ENCODE measurements at regions not wholly inside any gene's neighbourhood (a gene's known extent, or its start where the extent isn't known, plus 50 kb on each side); places are given as distances from the start of the nearest gene placed in this dataset.

- no TSS peak for BruUV-seq (replicated peaks)
- H3K9me3 ChIP-seq (replicated peaks; ENCODE audit: control insufficient read depth, insufficient read depth, low read length): no peaks in the 10 kb centered on the region
- ChIA-PET SMC1A (ENCODE audit: uncharacterized antibody, unreplicated experiment) (interaction anchor here (0.5 to 0.8 kb wide), 2 partner anchors 263 to 310 kb away, joined by 3 to 4 read pairs; no protein-coding TSS in a partner anchor), POLR2A (no interaction called here), CTCF (no interaction called here), RAD21 (ENCODE audit: unreplicated experiment) (no interaction called here)
- H3K79me2 ChIP-seq (ENCODE audit: control insufficient read depth, insufficient read depth, low read length): no peaks in the 10 kb centered on the region
- H3K27ac ChIP-seq (ENCODE audit: control insufficient read depth, insufficient read depth): no peak overlapping the region
- H2AFZ ChIP-seq (ENCODE audit: control insufficient read depth, low read depth, low read length): no peak overlapping the region
- ATAC-seq: no peak
- H3K4me3 ChIP-seq: no peak overlapping the region
- H3K36me3 ChIP-seq (ENCODE audit: control insufficient read depth in 2 of 2, insufficient read depth in 2 of 2, low read length in 1 of 2): no peaks in the 10 kb centered on the region
- no peaks in the 10 kb centered on the region for H3K4me1 ChIP-seq (ENCODE audit: control insufficient read depth, insufficient read depth, low read length)
- H4K20me1 ChIP-seq (ENCODE audit: control insufficient read depth, insufficient read depth): no peaks in the 10 kb centered on the region
- TF ChIP-seq SREBF1 (IDR thresholded peaks at IDR 0.05; ENCODE audit: low read length) (no peak), MYC (IDR thresholded peaks at IDR 0.05; ENCODE audit: insufficient read depth, insufficient read length, insufficient replicate concordance, low read length, severe bottlenecking) (no peak), ETV6 (conservative IDR thresholded peaks at IDR 0.05 in 1 of 2, IDR thresholded peaks at IDR 0.05 in 1 of 2; ENCODE audit: borderline replicate concordance in 1 of 2, low read depth in 1 of 2) (no peak), IRF4 (IDR thresholded peaks at IDR 0.05; ENCODE audit: low read depth, low read length) (no peak), BACH1 (IDR thresholded peaks at IDR 0.05; ENCODE audit: borderline replicate concordance) (no peak), NFXL1 (IDR thresholded peaks at IDR 0.05; ENCODE audit: borderline replicate concordance) (no peak), EP300 (IDR thresholded peaks at IDR 0.05; ENCODE audit: borderline replicate concordance in 1 of 2, control insufficient read depth in 1 of 2, low read depth in 2 of 2, low read length in 2 of 2) (no peak), ATF2 (IDR thresholded peaks at IDR 0.05; ENCODE audit: low read length) (no peak), PAX5 (IDR thresholded peaks at IDR 0.05; ENCODE audit: borderline replicate concordance, low read depth, low read length) (no peak), LARP7 (IDR thresholded peaks at IDR 0.05) (no peak), PML (IDR thresholded peaks at IDR 0.05; ENCODE audit: low read length) (no peak)
- TF ChIP-seq, protein P1, sequence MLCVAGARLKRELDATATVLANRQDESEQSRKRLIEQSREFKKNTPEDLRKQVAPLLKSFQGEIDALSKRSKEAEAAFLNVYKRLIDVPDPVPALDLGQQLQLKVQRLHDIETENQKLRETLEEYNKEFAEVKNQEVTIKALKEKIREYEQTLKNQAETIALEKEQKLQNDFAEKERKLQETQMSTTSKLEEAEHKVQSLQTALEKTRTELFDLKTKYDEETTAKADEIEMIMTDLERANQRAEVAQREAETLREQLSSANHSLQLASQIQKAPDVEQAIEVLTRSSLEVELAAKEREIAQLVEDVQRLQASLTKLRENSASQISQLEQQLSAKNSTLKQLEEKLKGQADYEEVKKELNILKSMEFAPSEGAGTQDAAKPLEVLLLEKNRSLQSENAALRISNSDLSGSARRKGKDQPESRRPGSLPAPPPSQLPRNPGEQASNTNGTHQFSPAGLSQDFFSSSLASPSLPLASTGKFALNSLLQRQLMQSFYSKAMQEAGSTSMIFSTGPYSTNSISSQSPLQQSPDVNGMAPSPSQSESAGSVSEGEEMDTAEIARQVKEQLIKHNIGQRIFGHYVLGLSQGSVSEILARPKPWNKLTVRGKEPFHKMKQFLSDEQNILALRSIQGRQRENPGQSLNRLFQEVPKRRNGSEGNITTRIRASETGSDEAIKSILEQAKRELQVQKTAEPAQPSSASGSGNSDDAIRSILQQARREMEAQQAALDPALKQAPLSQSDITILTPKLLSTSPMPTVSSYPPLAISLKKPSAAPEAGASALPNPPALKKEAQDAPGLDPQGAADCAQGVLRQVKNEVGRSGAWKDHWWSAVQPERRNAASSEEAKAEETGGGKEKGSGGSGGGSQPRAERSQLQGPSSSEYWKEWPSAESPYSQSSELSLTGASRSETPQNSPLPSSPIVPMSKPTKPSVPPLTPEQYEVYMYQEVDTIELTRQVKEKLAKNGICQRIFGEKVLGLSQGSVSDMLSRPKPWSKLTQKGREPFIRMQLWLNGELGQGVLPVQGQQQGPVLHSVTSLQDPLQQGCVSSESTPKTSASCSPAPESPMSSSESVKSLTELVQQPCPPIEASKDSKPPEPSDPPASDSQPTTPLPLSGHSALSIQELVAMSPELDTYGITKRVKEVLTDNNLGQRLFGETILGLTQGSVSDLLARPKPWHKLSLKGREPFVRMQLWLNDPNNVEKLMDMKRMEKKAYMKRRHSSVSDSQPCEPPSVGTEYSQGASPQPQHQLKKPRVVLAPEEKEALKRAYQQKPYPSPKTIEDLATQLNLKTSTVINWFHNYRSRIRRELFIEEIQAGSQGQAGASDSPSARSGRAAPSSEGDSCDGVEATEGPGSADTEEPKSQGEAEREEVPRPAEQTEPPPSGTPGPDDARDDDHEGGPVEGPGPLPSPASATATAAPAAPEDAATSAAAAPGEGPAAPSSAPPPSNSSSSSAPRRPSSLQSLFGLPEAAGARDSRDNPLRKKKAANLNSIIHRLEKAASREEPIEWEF (IDR thresholded peaks at IDR 0.05; ENCODE audit: insufficient replicate concordance, low read depth, low read length): no peak
- TF ChIP-seq, protein P2, sequence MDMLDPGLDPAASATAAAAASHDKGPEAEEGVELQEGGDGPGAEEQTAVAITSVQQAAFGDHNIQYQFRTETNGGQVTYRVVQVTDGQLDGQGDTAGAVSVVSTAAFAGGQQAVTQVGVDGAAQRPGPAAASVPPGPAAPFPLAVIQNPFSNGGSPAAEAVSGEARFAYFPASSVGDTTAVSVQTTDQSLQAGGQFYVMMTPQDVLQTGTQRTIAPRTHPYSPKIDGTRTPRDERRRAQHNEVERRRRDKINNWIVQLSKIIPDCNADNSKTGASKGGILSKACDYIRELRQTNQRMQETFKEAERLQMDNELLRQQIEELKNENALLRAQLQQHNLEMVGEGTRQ (IDR thresholded peaks at IDR 0.05; ENCODE audit: borderline replicate concordance, low read depth, low read length): no peak
- no peak overlapping the region for H3K4me2 ChIP-seq (ENCODE audit: control insufficient read depth, insufficient read depth)
- 21% methylated on average over 2 of the region's 2 CpGs for WGBS (ENCODE audit: insufficient coverage, insufficient replicate concordance, low lambda C conversion rate, missing lambda C conversion rate)
- FAIRE-seq: no peak
- in situ Hi-C loops (cut with MboI) (no loop called here), intact Hi-C loops (cut with micrococcal nuclease; ENCODE audit: unreplicated experiment) (no loop called here)
- DNase-seq (ENCODE audit: low read depth, low spot score): no peak
- H3K27me3 ChIP-seq (replicated peaks in 1 of 2; ENCODE audit: control insufficient read depth in 2 of 2, insufficient read depth in 2 of 2, low read length in 1 of 2): peaks cover 3% of the 10 kb centered on the region in 2 experiments; a peak in 2 of 4 replicates
- no peak overlapping the region for H3K9ac ChIP-seq (ENCODE audit: control insufficient read depth, insufficient read depth, low read length)
These were observed 226.8 kb downstream of the MC4R start for GRCh38 chr18:60145776-60146175.

All from GM12878 (cell line).